Endothelial cell of umbilical vein (primary cell): ENCODE measurements at regions not wholly inside any gene's neighbourhood (a gene's known extent, or its start where the extent isn't known, plus 50 kb on each side); places are given as distances from the start of the nearest gene placed in this dataset.

Source experiments
- BruUV-seq: library from RNA; stranded (reverse); fragments of 400-500 nt; replicated peaks from 2 replicates; lab custom pipeline; 2021; lab: Mats Ljungman, UMichigan
- CTCF ChIA-PET: fragments of 300-600, 350-600 bp; sonication (Branson Sonifier 250); formaldehyde crosslinking; loops from one replicate; lab custom pipeline; 2021; ENCODE audit warnings: antibody characterized with exemption, inconsistent platforms; lab: Charles Lee
- POLR2A ChIA-PET: fragments of 300-600, 350-600 bp; sonication (Branson Sonifier 250); formaldehyde crosslinking; loops from one replicate; lab custom pipeline; 2021; ENCODE audit warnings: antibody characterized with exemption, inconsistent platforms; lab: Charles Lee
- DNase-seq: peaks from one replicate; pipeline ENCODE4 v3.0.0-alpha.2; 2011; ENCODE audit warnings: low read depth, low spot score
- FAIRE-seq: peaks from 2 replicates; lab custom pipeline; 2011; peaks lifted over from hg19 to GRCh38; lab: Jason Lieb, UNC
- H2AFZ ChIP-seq: 2 replicates; pipeline ENCODE4 v1.6.0; 2012; ENCODE audit warnings: low read depth, low read length, control low read depth, inconsistent platforms
- H3K27ac ChIP-seq: 2 replicates; pipeline ENCODE4 v1.5.1; 2011; ENCODE audit warnings: low read depth, mild to moderate bottlenecking, control low read depth, low read length, moderate library complexity; ENCODE audit not compliant: insufficient read depth
- H3K27me3 ChIP-seq, 2 experiments: 2 replicates each; pipeline versions ENCODE4 v1.6.0 to v1.6.1; 2011; ENCODE audit warnings: low read length in 2 of 2, mixed read lengths in 1 of 2; ENCODE audit not compliant: control insufficient read depth in 2 of 2, insufficient read depth in 2 of 2
- H3K36me3 ChIP-seq, 2 experiments: 2 replicates in 1 of 2; 3 replicates in 1 of 2; pipeline ENCODE4 v1.5.1; 2011; ENCODE audit warnings: low read length in 2 of 2, mild to moderate bottlenecking in 1 of 2, moderate library complexity in 1 of 2; ENCODE audit not compliant: control insufficient read depth in 2 of 2, insufficient read depth in 2 of 2; ENCODE audit errors: extremely low read depth in 1 of 2
- H3K4me1 ChIP-seq: 3 replicates; pipeline ENCODE4 v1.5.1; 2011; ENCODE audit warnings: mild to moderate bottlenecking, low read length; ENCODE audit not compliant: control insufficient read depth, insufficient read depth; ENCODE audit errors: extremely low read depth
- H3K4me2 ChIP-seq: 2 replicates; pipeline ENCODE4 v1.6.1; 2011; ENCODE audit warnings: low read length, control low read depth, mixed read lengths; ENCODE audit not compliant: insufficient read depth
- H3K4me3 ChIP-seq, 3 experiments: fragments of 200-600 bp in 1 of 3; sonication (generic), shearing (Covaris generic) in 1 of 3; replicated peaks in 1 of 3; 2 replicates each; pipeline ENCODE4 v1.5.1; 2011 to 2016; ENCODE audit warnings: control low read depth in 3 of 3, low read length in 3 of 3, mild to moderate bottlenecking in 2 of 3, inconsistent platforms in 1 of 3, low read depth in 1 of 3, moderate library complexity in 1 of 3; ENCODE audit not compliant: insufficient read depth in 1 of 3
- H3K79me2 ChIP-seq: 2 replicates; pipeline ENCODE4 v1.6.0; 2012; ENCODE audit warnings: low read length, inconsistent platforms; ENCODE audit not compliant: control insufficient read depth, insufficient read depth
- H3K9ac ChIP-seq: replicated peaks from 2 replicates; pipeline ENCODE3; 2011; ENCODE audit warnings: low read length, control low read depth; ENCODE audit not compliant: insufficient read depth; ENCODE audit errors: extremely low read depth
- H3K9me1 ChIP-seq: replicated peaks from 3 replicates; pipeline ENCODE4 v1.6.0; 2011; ENCODE audit warnings: mild to moderate bottlenecking, low read length; ENCODE audit not compliant: control insufficient read depth, insufficient read depth; ENCODE audit errors: extremely low read depth
- H3K9me3 ChIP-seq: replicated peaks from 2 replicates; pipeline ENCODE4 v1.5.1; 2012; ENCODE audit warnings: low read length, inconsistent platforms; ENCODE audit not compliant: control insufficient read depth, insufficient read depth
- H4K20me1 ChIP-seq: replicated peaks from 2 replicates; pipeline ENCODE3; 2011; ENCODE audit warnings: mild to moderate bottlenecking, low read length; ENCODE audit not compliant: control insufficient read depth, insufficient read depth; ENCODE audit errors: extremely low read depth
- CTCF ChIP-seq, 2 donors: IDR thresholded peaks; 1 replicate in 1 of 2; 2 replicates in 1 of 2; pipeline ENCODE4 v1.5.1; 2011; ENCODE audit warnings: low read length in 2 of 2, mild to moderate bottlenecking in 2 of 2, moderate library complexity in 2 of 2, control low read depth in 1 of 2, inconsistent platforms in 1 of 2, low read depth in 1 of 2; ENCODE audit not compliant: insufficient read depth in 1 of 2; ENCODE audit errors: extremely low read depth in 1 of 2
- FOS ChIP-seq: IDR thresholded peaks from 2 replicates; pipeline ENCODE4 v1.6.1; 2011; ENCODE audit warnings: mild to moderate bottlenecking, low read length, moderate library complexity, borderline replicate concordance; ENCODE audit not compliant: insufficient read depth
- JUN ChIP-seq: IDR thresholded peaks from 2 replicates; pipeline ENCODE4 v1.6.1; 2011; ENCODE audit warnings: borderline replicate concordance, low read depth; ENCODE audit not compliant: insufficient read length, insufficient read depth
- MAX ChIP-seq: IDR thresholded peaks from 2 replicates; pipeline ENCODE4 v1.6.1; 2011; ENCODE audit not compliant: insufficient read depth, insufficient read length
- MYC ChIP-seq: IDR thresholded peaks from one replicate; pipeline ENCODE4 v1.6.1; 2011; ENCODE audit warnings: mild to moderate bottlenecking, low read depth, low read length
- POLR2A ChIP-seq: IDR thresholded peaks from 2 replicates; pipeline ENCODE4 v1.6.1; 2012; ENCODE audit warnings: low read depth, mild to moderate bottlenecking, control low read depth, low read length
- POLR2AphosphoS5 ChIP-seq: IDR thresholded peaks from 2 replicates; pipeline ENCODE4 v1.6.1; 2012; ENCODE audit warnings: low read depth, mild to moderate bottlenecking, control low read depth, low read length, moderate library complexity; ENCODE audit not compliant: insufficient read depth
- dilution Hi-C: fragments of 300-500 bp; cut with MboI; formaldehyde crosslinking; loops from one replicate; pipeline ENCODE4 v1.15.0; 2019; ENCODE audit warnings: low sequenced_read_pairs; ENCODE audit not compliant: extremely low pct_ligation_motif_present
- intact Hi-C: fragments of 100-400 bp; cut with micrococcal nuclease; formaldehyde crosslinking; loops from one replicate; pipeline ENCODE4 v1.10.0; 2022

- no peak overlapping the region for H3K27ac ChIP-seq
- no peaks in the 10 kb centered on the region for H3K36me3 ChIP-seq
- TF ChIP-seq JUN, result no peak
- TF ChIP-seq CTCF (IDR thresholded peaks at IDR 0.05; ENCODE audit: extremely low read depth in 1 of 2, insufficient read depth in 1 of 2, low read depth in 1 of 2, low read length in 2 of 2), result no peak
- no peak for TF ChIP-seq POLR2A
- TF ChIP-seq MYC, result no peak
- TF ChIP-seq POLR2AphosphoS5, result no peak
- no peak for TF ChIP-seq MAX
- TF ChIP-seq FOS, result no peak
- dilution Hi-C loops (no loop called here), intact Hi-C loops (no loop called here)
- no peak overlapping the region for H3K9ac ChIP-seq
- CTCF ChIA-PET, result no interaction called here
- no peak for DNase-seq
- H3K4me2 ChIP-seq, result no peak overlapping the region
- H2AFZ ChIP-seq, result no peak overlapping the region
- POLR2A ChIA-PET, result no interaction called here
- no peaks in the 10 kb centered on the region for H3K27me3 ChIP-seq
- H3K4me3 ChIP-seq, result no peak overlapping the region
- BruUV-seq, result no TSS peak
- FAIRE-seq, result no peak
- H3K4me1 ChIP-seq, result peaks cover under 1% of the 10 kb centered on the region
- no peaks in the 10 kb centered on the region for H3K9me1 ChIP-seq
- no peaks in the 10 kb centered on the region for H3K79me2 ChIP-seq
- H3K9me3 ChIP-seq, result no peaks in the 10 kb centered on the region
- H4K20me1 ChIP-seq, result no peaks in the 10 kb centered on the region
Measured at GRCh38 chr7:52071744-52072143, 755.1 kb upstream of the COBL start.
